ENCODE measurements at regions not wholly inside any gene's neighbourhood (a gene's known extent, or its start where the extent isn't known, plus 50 kb on each side); places are given as distances from the start of the nearest gene placed in this dataset.

DNA sequence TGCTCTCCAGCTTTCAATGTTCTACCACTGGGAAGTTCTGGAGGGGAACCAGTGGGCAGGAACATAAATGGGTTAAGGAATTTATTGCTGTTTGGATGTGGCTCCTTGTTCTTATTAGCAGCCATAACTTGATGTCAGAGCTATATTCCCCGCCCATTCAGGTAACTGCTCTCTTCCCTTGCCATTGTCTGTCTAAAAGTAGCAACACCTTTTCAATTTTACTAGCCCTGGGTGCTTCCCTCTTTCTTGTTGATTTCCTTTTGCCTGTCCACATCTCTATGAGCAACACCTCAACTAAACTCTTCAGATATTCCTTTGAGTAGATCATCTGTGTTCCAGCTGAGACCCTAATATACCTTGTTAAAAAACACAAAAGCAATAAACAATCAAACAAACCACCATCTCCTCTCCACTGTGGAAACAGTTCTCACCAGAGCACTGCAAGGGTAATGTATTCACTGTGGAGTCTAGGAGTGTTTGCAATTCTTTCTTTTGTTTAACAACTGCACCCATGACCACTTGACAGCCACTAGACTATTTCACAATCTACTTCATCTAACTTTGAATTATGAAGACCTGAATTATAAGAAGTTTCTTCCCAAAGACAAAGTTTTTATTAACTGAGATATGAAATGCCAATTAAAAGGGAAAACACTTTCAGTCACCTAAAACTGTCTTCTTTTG lies 436.7 kb downstream of the IPMK start:
- no peak overlapping the region for H3K4me3 ChIP-seq (ENCODE audit: low read depth, low read length)
- no peaks in the 10 kb centered on the region for H3K36me3 ChIP-seq (ENCODE audit: control insufficient read depth, insufficient read depth, low read length)
- CTCF ChIA-PET, result interaction anchor here (0.6 kb wide), 1 partner anchor 42 kb away, joined by 3 read pairs; no protein-coding TSS in a partner anchor
- H3K27me3 ChIP-seq (ENCODE audit: control insufficient read depth, insufficient read depth, low read length), result no peaks in the 10 kb centered on the region
- POLR2A ChIA-PET, result no interaction called here
- DNase-seq (ENCODE audit: low read depth), result no peak
- TF ChIP-seq, protein P1, sequence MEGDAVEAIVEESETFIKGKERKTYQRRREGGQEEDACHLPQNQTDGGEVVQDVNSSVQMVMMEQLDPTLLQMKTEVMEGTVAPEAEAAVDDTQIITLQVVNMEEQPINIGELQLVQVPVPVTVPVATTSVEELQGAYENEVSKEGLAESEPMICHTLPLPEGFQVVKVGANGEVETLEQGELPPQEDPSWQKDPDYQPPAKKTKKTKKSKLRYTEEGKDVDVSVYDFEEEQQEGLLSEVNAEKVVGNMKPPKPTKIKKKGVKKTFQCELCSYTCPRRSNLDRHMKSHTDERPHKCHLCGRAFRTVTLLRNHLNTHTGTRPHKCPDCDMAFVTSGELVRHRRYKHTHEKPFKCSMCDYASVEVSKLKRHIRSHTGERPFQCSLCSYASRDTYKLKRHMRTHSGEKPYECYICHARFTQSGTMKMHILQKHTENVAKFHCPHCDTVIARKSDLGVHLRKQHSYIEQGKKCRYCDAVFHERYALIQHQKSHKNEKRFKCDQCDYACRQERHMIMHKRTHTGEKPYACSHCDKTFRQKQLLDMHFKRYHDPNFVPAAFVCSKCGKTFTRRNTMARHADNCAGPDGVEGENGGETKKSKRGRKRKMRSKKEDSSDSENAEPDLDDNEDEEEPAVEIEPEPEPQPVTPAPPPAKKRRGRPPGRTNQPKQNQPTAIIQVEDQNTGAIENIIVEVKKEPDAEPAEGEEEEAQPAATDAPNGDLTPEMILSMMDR (IDR thresholded peaks at IDR 0.05; ENCODE audit: insufficient read depth, low read depth, low read length), result no peak

DNA sequence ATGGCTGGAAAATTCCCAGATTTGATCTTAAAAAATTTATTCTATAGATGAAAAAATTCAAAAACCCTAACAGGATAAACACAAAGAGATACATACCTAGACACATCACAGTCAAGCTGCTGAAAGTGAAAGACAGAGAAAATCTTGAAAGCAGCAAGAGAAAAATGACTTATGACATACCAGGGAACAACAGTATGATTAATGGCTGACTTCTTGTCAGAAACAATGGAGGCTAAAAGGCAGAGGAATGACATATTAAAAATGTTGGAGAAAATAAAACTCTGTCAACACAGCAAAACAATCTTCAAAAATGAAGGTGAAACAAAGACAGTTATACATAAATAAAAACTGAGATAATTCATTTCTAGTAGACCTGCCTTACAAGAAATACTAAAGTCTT lies 442.7 kb downstream of the IPMK start:
- ChIA-PET POLR2A (no interaction called here), CTCF (no interaction called here)

DNA sequence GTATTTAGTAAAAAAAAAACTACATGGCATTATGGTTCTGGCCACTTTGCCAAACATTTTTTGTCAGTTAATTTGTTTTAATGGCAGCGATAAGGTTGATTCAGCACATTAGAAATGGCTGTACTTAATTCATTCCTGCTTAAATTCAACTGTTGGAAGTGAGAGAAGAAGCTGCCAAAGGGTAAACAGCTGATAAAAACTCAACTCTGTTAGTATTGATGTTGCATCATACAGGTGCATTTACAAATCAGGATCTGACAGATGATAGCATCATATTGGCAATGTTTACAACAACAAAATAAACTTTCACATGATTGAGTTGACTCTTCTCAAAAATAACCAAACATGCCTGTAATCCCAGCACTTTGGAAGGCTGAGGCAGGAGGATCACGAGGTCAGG lies 444.3 kb downstream of the IPMK start:
- CTCF ChIA-PET, result no interaction called here
- TF ChIP-seq, protein P1 (IDR thresholded peaks at IDR 0.05; ENCODE audit: insufficient read depth, low read depth, low read length), result no peak
- Histone ChIP-seq H3K4me3 (ENCODE audit: low read depth, low read length) (no peak overlapping the region), H3K36me3 (ENCODE audit: control insufficient read depth, insufficient read depth, low read length) (no peaks in the 10 kb centered on the region), H3K27me3 (ENCODE audit: control insufficient read depth, insufficient read depth, low read length) (no peaks in the 10 kb centered on the region)
- POLR2A ChIA-PET, result no interaction called here
- DNase-seq (ENCODE audit: low read depth), result no peak

More for the DNA sequence above, 442.7 kb downstream of the IPMK start:
- H3K36me3 ChIP-seq (ENCODE audit: control insufficient read depth, insufficient read depth, low read length), result no peaks in the 10 kb centered on the region
- H3K4me3 ChIP-seq (ENCODE audit: low read depth, low read length), result no peak overlapping the region
- H3K27me3 ChIP-seq (ENCODE audit: control insufficient read depth, insufficient read depth, low read length), result no peaks in the 10 kb centered on the region
- DNase-seq (ENCODE audit: low read depth), result no peak
- TF ChIP-seq, protein P1 (IDR thresholded peaks at IDR 0.05; ENCODE audit: insufficient read depth, low read depth, low read length), result no peak

DNA sequence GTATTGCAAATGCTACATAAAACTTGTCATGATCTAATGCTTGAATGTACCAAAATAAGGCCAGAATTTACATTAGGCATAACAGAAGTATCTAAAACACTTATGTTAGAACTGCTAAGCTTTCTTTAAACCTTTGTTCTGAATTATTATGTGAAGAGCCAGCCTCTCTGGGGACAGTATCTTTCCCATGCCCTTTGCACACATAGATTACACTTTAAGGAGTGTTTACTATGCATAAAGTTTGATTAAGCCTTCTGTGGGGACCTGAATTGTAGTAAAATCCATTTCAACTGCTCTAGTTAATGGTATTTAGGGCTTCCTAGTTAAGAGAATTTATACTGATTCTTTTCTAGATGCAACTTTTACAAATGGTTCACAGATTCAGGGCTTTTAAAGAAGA lies 444.7 kb downstream of the IPMK start:
- TF ChIP-seq, protein P1 (IDR thresholded peaks at IDR 0.05; ENCODE audit: insufficient read depth, low read depth, low read length), result no peak
- ChIA-PET CTCF (no interaction called here), POLR2A (no interaction called here)
- no peaks in the 10 kb centered on the region for H3K36me3 ChIP-seq (ENCODE audit: control insufficient read depth, insufficient read depth, low read length)
- no peaks in the 10 kb centered on the region for H3K27me3 ChIP-seq (ENCODE audit: control insufficient read depth, insufficient read depth, low read length)
- no peak overlapping the region for H3K4me3 ChIP-seq (ENCODE audit: low read depth, low read length)
- no peak for DNase-seq (ENCODE audit: low read depth)

DNA sequence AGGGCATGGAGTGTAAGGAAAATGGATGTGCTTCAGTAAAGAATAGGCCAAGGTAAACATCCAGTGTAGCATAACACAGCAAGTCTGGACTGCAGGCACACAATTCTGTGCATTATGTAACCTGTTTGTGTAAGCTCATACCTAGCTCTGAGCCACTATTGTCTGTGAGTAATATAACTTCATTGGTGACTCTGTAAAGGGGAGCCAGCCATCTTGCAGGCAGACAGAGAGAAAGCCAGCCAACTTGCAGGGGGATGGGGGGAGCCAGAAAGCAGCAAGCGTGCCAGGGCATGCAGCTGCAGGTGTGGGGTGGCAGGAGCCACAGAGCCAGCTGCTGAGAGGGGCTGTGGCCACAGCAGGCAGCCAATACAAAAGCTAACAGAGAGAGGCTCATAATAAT lies 449.2 kb downstream of the IPMK start:
- no peaks in the 10 kb centered on the region for H3K27me3 ChIP-seq (ENCODE audit: control insufficient read depth, insufficient read depth, low read length)
- POLR2A ChIA-PET, result no interaction called here

More for the DNA sequence above, 449.2 kb downstream of the IPMK start:
- TF ChIP-seq, protein P1 (IDR thresholded peaks at IDR 0.05; ENCODE audit: insufficient read depth, low read depth, low read length), result no peak
- Histone ChIP-seq H3K36me3 (ENCODE audit: control insufficient read depth, insufficient read depth, low read length) (no peaks in the 10 kb centered on the region), H3K4me3 (ENCODE audit: low read depth, low read length) (no peak overlapping the region)
- CTCF ChIA-PET, result no interaction called here
- no peak for DNase-seq (ENCODE audit: low read depth)
